Esophagus squamous epithelium (tissue), 5 donors: ENCODE measurements at regions not wholly inside any gene's neighbourhood (a gene's known extent, or its start where the extent isn't known, plus 50 kb on each side); places are given as distances from the start of the nearest gene placed in this dataset.
"Not testable (repeated sequence)": the region's sequence is repeated elsewhere in the genome, so short reads cannot be mapped to it uniquely, and the experiment has no call there.

Experiments used
- DNase-seq: peaks from one replicate; lab custom pipeline; 2025; lab: John Stamatoyannopoulos, UW
- H3K27ac ChIP-seq, 4 donors: fragments of 200-600 bp; sonication (generic); one replicate each; pipeline ENCODE4 v1.5.1; 2016 to 2019; ENCODE audit warnings: mild to moderate bottlenecking in 1 of 4
- H3K27me3 ChIP-seq, 4 donors: fragments of 200-600 bp; sonication (generic); 1 replicate in 3 of 4; 2 replicates in 1 of 4; pipeline versions ENCODE4 v1.5.1 to v1.6.0; 2017 to 2021; ENCODE audit warnings: antibody characterized with exemption in 1 of 4
- H3K36me3 ChIP-seq, 3 donors: fragments of 200-600 bp; sonication (generic); one replicate each; pipeline ENCODE4 v1.5.1; 2016 to 2019
- H3K4me1 ChIP-seq, 3 donors: fragments of 200-600 bp; sonication (generic); one replicate each; pipeline ENCODE4 v1.5.1; 2017 to 2019
- H3K4me3 ChIP-seq, 4 donors: fragments of 200-600 bp; sonication (generic); 1 replicate in 3 of 4; 2 replicates in 1 of 4; pipeline ENCODE4 v1.5.1; 2016 to 2019; ENCODE audit warnings: mild to moderate bottlenecking in 2 of 4, moderate library complexity in 1 of 4
- H3K9me3 ChIP-seq, 3 donors: fragments of 200-600 bp; sonication (generic); one replicate each; pipeline ENCODE4 v1.5.1; 2016 to 2019
- POLR2A ChIP-seq, 4 donors: fragments of 450-650 bp; IDR thresholded peaks; one replicate each; pipeline ENCODE4 v1.6.1; 2017; ENCODE audit warnings: antibody characterized with exemption in 4 of 4, mild to moderate bottlenecking in 4 of 4, moderate library complexity in 3 of 4
- WGBS, 2 donors: methylation state at CpG; one replicate each; pipeline ENCODE4 v1.1.5; 2018; 5-methylcytosine and 5-hydroxymethylcytosine counted together
- intact Hi-C: fragments of 100-400 bp; cut with DNase I; formaldehyde crosslinking; loops from one replicate; pipeline ENCODE4 v1.15.0; 2022
- TF ChIP-seq, protein P1 (sequence below), 6 experiments: fragments of 450-650 bp in 4 of 6; fragments of 200-600 bp in 2 of 6; sonication (generic) in 2 of 6; IDR thresholded peaks; one replicate each; pipeline ENCODE4 v1.5.1; 2016 to 2019; ENCODE audit warnings: antibody characterized with exemption in 6 of 6, mild to moderate bottlenecking in 4 of 6, moderate library complexity in 4 of 6
- donor health status: DM: yes; HTN: yes; CAD: no.

DNA sequence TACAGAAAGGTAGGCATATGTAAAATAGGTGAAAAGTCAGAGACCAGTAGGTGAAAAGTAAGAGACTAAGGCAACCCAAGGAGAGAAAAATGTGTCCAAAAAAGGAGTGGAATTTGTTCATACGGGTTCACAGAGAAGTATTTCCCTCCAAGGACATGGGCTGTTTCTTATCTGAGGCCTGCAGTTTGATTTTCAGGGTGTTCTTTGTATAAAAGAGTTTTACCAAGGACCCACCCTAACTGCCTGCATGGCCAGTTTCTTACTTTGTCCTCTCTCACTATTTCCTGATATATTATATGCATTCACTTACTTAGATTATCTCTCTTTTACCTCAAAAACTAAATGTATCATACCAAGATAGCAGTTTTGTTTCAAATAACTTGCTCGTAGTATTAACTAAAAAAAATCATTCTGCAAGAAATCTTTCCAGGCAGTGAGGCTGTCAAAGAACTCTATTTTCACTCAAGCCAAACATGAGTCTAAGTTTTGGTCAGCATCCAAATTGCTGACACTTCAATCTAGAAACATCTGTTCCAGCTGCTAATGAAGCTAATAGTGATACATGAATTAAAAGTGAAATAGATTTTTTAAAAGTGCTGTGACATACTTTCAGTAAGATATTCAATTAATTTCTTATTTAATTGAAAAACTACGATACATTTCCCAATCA lies 141.4 kb upstream of the SGCG start:
- Histone ChIP-seq H3K4me1 (no peaks in the 10 kb centered on the region), H3K9me3 (no peaks in the 10 kb centered on the region), H3K4me3 (no peak overlapping the region), H3K36me3 (no peaks in the 10 kb centered on the region), H3K27me3 (no peaks in the 10 kb centered on the region), H3K27ac (no peak overlapping the region)
- no peak for DNase-seq
- 44 to 72% methylated on average over 3 of the region's 3 CpGs for WGBS, 2 donors
- intact Hi-C loops: no loop called here
- TF ChIP-seq, protein P1, sequence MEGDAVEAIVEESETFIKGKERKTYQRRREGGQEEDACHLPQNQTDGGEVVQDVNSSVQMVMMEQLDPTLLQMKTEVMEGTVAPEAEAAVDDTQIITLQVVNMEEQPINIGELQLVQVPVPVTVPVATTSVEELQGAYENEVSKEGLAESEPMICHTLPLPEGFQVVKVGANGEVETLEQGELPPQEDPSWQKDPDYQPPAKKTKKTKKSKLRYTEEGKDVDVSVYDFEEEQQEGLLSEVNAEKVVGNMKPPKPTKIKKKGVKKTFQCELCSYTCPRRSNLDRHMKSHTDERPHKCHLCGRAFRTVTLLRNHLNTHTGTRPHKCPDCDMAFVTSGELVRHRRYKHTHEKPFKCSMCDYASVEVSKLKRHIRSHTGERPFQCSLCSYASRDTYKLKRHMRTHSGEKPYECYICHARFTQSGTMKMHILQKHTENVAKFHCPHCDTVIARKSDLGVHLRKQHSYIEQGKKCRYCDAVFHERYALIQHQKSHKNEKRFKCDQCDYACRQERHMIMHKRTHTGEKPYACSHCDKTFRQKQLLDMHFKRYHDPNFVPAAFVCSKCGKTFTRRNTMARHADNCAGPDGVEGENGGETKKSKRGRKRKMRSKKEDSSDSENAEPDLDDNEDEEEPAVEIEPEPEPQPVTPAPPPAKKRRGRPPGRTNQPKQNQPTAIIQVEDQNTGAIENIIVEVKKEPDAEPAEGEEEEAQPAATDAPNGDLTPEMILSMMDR (IDR thresholded peaks at IDR 0.05): no peak
- TF ChIP-seq POLR2A (IDR thresholded peaks at IDR 0.05): no peak

DNA sequence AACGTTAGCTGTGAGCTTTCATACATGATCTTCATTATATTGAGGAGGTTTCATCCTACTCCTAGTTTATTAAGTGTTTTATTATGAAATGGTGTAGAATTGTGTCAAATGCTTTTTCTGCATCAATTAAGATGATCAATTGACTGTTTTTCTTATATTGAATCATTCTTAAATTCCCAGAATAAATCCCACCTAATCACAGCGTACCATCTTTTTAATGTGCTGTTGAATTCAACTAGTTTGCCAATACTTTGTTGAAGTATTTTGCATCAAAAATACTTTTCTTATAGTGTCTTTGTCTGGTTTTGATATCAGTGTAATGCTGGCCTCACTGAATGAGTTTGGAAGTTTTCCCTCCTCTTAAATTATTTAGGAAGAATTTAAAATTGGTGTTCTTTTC lies 138.6 kb upstream of the SGCG start:
- intact Hi-C loops: no loop called here
- H3K9me3 ChIP-seq: no peaks in the 10 kb centered on the region
- TF ChIP-seq, protein P1 (IDR thresholded peaks at IDR 0.05): no peak
- TF ChIP-seq POLR2A (IDR thresholded peaks at IDR 0.05): no peak
- H3K4me1 ChIP-seq: no peaks in the 10 kb centered on the region
- H3K4me3 ChIP-seq: no peak overlapping the region
- DNase-seq: no peak
- no peaks in the 10 kb centered on the region for H3K36me3 ChIP-seq
- WGBS, 2 donors: 75 to 89% methylated on average over 2 of the region's 2 CpGs
- H3K27ac ChIP-seq: no peak overlapping the region
- no peaks in the 10 kb centered on the region for H3K27me3 ChIP-seq

DNA sequence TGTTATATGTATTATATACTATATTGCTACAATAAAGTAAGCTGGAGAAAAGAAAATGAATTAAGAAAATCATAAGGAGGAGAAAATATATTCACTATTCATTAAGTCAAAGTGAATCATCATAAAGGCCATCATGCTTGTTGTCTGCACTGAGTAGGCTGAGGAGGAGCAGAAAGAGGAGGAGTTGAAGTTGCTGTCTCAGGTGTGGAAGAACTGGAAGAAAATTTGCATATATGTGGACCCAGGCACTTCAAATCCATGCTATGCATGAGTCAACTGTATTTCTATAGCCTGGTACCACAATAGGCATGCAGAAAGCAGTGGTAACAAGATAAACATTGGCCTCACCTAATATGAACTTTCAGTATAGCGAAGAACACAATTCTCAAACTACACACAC lies 135.9 kb upstream of the SGCG start:
- H3K27ac ChIP-seq: no peak overlapping the region
- intact Hi-C loops: no loop called here
- no peaks in the 10 kb centered on the region for H3K9me3 ChIP-seq
- no peaks in the 10 kb centered on the region for H3K4me1 ChIP-seq
- WGBS, 2 donors: 74 to 91% methylated on average over 1 of the region's 1 CpG
- H3K4me3 ChIP-seq: no peak overlapping the region
- TF ChIP-seq, protein P1 (IDR thresholded peaks at IDR 0.05): no peak
- no peak for TF ChIP-seq POLR2A (IDR thresholded peaks at IDR 0.05)
- DNase-seq: no peak
- H3K36me3 ChIP-seq: no peaks in the 10 kb centered on the region
- H3K27me3 ChIP-seq: no peaks in the 10 kb centered on the region

DNA sequence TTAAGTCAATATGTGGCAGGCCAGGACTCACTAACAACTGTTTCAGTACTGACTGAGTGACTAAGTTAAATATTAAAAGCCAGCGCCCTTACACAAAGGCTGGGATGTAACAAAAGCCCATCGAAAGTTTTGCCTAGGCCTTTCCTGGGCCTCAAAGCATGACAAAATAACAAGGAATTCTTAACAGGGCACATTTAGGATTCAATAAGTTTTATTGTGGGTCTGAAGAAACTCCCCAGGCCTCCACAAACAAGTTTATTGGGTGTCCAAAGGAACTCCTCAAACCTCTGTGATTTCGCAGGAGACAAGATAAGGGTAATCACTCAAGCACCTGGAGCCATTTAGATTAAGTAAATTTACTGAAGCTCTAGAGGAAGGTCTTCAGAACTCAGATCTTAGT lies 130.7 kb upstream of the SGCG start:
- TF ChIP-seq POLR2A (IDR thresholded peaks at IDR 0.05): no peak
- TF ChIP-seq, protein P1 (IDR thresholded peaks at IDR 0.05): no peak
- DNase-seq: no peak
- Histone ChIP-seq H3K27me3 (no peaks in the 10 kb centered on the region), H3K4me1 (no peaks in the 10 kb centered on the region), H3K4me3 (no peak overlapping the region), H3K36me3 (no peaks in the 10 kb centered on the region), H3K27ac (no peak overlapping the region), H3K9me3 (no peaks in the 10 kb centered on the region)
- intact Hi-C loops: no loop called here
- WGBS, 2 donors: 58 to 82% methylated on average over 3 of the region's 3 CpGs

DNA sequence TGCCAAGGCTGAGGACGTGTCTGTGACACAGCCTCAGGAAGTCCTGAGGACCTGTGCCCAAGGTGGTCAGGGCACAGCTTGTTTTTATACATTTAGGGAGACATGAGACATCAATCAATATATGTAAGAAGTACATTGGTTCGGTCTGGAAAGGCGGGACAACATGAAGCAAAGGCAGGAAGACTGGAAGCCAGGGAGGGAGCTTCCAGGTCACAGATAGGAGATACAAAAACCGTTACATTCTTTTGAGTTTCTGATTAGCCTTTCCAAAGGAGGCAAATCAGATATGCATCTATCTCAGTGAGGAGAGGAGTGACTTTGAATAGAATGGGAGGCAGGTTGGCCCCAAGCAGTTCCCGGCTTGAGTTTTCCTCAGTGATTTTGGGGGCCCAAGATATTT lies 127.1 kb upstream of the SGCG start:
- H3K27me3 ChIP-seq, DNase-seq, intact Hi-C loops, H3K9me3 ChIP-seq, H3K36me3 ChIP-seq, H3K4me3 ChIP-seq, H3K4me1 ChIP-seq, H3K27ac ChIP-seq: not testable (repeated sequence)
- 66 to 74% methylated on average over 5 of the region's 5 CpGs for WGBS, 2 donors

DNA sequence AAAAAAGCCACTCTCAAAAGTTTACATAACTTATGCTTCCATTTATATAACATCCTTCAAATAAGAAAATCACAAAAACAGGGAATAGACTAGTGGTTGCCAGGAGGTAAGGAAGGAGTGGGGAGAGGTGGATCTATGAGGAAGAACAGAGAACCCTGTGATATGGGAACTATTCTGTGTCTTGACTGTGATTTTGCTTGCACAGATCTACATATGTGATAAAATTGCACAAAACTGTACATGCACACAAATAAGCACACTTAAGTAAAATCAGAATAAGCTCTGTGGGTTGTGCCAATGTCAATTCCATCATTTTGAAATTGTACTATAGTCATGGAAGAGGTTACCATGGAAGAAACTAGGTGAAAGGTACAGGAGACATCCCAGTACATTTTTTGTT lies 121.6 kb upstream of the SGCG start:
- H3K9me3 ChIP-seq: no peaks in the 10 kb centered on the region
- H3K4me3 ChIP-seq: no peak overlapping the region
- intact Hi-C loops: no loop called here
- no peak overlapping the region for H3K27ac ChIP-seq
- no peaks in the 10 kb centered on the region for H3K36me3 ChIP-seq
- no peaks in the 10 kb centered on the region for H3K27me3 ChIP-seq
- TF ChIP-seq, protein P1 (IDR thresholded peaks at IDR 0.05): no peak
- TF ChIP-seq POLR2A (IDR thresholded peaks at IDR 0.05): no peak
- DNase-seq: no peak
- H3K4me1 ChIP-seq: no peaks in the 10 kb centered on the region
